Umbilical cord (tissue), 1 donor: ENCODE measurements at regions not wholly inside any gene's neighbourhood (a gene's known extent, or its start where the extent isn't known, plus 50 kb on each side); places are given as distances from the start of the nearest gene placed in this dataset.
"Not testable (repeated sequence)": the region's sequence is repeated elsewhere in the genome, so short reads cannot be mapped to it uniquely, and the experiment has no call there.

Experiments used
- DNase-seq: peaks from one replicate; pipeline ENCODE4 v3.0.0-alpha.2; 2015; ENCODE audit warnings: low spot score

DNA sequence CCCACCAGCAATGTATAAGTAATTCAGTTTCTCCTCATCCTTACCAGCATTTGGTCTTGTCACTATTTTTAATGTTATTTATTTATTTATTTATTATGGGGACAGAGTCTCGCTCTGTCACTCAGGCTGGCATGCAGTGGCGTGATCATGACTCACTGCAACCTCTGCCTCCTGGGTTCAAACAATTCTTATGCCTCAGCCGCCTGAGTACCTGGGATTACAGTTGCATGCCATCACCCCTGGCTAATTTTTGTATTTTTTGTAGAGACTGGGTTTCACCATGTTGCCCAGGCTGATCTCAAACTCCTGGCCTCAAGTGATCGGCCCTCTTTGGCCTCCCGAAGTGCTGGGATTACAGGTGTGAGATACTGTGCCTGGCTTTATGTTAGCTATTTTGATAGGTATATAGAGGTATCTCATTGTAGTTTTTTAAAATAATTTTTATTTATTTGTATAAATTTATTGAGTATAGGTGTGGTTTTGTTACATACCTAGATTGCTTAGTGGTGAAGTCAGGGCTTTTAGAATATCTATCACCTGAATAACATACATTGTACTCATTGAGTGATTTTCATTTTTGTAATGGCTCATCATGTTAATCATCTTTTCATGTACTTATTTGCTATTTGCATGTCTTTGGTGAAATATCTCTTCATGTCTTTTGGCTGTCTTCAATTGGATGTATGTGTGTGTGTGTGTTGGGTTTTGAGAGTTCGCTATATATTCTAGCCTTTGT lies 53.3 kb downstream of the TANC2 start:
- no peak for DNase-seq

DNA sequence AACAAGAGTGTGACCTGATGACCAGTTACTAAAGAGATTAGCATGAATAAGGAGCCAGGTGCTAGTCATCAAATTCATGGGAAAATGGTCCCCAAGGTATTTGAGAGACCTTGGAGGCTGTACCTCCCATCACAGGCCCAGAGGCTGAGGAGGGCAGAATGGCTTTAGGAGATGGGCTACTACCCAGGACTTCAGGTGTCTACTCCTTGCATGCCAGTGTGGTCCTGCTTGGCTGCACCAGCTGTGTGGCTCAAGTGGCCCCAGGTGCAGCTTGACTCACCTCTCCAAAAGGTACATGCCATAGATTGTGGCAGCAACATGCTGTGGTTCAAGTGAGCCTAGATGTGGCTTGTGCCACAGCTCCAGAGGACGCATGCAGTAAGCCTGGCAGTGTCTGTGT lies 56.5 kb downstream of the TANC2 start:
- DNase-seq = no peak

DNA sequence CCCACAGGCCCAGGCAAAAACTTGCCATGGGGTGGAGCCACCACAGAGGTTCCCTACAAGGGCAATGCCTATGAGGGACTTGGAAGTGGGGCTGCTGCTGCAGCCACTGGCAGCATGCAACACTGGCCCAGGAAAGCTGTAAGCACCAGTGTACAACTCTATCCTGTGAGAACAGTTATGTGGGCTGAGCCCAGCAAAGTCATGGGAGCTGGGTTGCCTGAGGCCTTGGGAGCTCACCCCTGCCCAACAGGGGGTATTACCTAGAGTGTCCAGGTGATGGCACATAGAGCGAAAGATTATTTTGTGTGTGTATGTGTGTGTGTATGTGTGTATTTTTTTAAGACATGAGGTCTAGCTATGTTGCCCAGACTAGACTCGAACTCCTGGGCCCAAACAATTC lies 57.0 kb downstream of the TANC2 start:
- DNase-seq = no peak

DNA sequence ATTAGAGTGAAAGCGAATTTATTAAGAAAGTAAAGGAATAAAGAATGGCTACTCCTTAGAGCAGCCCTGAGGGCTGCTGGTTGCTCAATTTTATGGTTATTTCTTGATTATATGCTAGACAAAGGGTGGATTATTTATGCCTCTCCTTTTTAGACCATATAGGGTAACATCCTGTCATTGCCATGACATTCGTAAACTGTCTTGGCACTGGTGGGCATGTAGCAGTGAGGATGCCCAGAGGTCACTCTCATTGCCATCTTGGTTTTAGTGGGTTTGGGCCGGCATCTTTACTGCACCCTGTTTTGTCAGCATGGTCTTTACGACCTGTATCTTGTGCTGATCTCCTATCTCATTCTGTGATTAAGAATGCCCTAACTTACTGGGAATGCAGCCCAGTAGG lies 58.2 kb downstream of the TANC2 start:
- no peak for DNase-seq

DNA sequence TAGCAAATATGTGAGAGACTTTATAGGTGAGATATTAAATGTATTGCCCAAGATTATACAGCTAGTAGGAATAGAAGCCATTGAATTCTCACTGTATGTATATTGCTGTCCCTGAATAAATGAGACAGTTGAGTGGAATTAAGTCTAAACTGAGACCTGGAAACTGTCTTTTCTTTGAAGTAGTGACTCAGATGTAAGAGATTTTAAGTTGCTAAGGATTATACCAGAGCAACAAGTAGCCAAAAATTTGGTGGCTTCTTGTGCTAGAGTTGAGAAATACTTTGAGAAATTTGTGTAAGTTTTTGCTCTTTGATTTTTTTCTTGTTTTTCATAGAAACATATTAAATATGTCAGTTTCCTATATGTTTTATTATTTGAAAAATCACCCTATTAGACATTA lies 58.7 kb downstream of the TANC2 start:
- no peak for DNase-seq

DNA sequence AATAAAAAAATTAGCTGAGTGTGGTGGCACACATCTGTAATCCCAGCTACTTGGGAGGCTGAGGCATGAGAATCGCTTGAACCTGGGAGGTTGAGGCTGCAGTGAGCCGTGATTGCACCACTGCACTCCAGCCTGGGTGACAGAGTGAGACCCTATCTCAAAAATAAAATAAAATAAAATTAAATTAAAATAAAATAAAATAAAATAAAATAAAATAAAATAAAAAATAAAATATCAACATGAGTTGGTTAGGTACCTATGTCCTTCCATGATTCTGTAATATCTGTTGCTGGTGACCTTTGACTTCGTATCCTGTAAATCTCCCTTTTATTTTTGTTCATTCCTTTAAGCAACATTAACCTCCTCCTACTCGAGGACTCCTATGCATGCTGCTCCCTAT lies 59.6 kb downstream of the TANC2 start:
- DNase-seq = not testable (repeated sequence)

DNA sequence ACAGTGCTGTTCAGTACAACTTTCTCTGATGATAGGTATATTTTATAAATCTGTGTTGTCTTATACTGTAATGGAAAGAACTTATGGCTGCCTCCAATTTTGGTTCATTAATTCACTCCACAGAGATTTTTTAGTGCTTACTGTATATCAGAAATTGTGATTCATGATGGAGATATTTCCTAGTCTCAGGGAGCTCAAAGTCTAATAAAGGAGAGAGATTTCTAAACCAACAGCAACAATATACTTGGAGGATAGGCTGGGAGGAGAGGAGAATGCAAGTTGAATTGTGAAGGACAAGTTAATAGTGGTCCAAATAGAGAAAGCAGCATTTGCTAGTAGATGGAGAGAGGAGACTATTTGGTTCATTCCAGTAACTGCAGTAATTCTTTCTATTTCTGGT lies 63.5 kb downstream of the TANC2 start:
- no peak for DNase-seq

DNA sequence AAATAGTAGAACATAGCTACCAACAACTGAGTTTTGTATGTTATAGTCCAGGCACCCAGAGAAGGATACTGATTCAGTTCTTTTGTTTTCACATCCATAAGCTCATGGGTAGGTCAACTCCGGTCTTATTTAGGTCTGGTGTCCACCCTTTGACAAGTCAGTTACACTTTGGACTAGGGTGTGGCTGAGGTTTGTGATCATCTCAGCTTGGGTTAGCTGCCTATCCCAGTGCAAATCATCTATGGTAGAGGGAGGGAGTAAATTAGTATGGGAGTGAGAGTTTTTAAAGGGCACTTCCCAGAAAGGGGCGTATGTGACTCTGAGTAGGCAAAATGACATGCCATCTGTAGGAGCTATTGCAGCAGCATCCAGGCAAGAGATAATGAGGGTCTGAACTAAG lies 66.1 kb downstream of the TANC2 start:
- DNase-seq = no peak

DNA sequence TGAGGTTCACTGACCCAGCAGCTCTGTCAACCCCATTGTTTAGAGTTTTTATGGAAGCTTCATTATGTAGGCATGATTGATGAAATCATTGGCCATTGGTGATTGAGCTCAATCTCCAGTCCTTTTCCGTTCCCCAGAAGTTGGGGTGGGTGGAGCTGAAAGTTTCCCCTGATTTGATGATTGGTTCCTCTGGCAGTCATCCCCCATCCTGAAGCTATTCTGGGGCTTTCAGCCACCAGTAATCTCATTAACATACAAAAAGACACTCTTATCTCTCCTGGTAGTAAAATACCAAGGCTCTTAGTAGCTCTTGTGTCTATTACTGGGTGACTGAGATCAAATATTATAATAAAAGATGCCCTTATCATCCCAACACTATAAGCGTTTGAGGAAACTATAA lies 67.1 kb downstream of the TANC2 start:
- no peak for DNase-seq

DNA sequence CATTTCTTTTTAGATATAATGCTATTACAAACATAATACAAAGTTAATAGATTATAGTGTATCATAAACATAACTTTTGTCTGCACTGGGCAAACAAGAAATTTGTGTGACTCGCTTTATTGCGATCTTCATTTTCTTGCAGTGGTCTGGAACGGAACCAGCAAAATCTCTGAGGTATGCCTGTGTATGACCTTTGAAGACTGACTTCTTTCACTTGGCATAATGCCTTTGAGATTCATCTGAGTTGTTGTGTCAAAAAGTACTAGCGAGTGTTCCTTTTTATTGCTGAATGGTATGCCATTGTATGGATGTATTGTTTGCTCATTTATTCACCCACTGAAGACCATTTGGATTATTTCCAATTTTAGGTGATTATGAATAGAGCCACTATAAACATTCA lies 69.2 kb downstream of the TANC2 start:
- DNase-seq = no peak

DNA sequence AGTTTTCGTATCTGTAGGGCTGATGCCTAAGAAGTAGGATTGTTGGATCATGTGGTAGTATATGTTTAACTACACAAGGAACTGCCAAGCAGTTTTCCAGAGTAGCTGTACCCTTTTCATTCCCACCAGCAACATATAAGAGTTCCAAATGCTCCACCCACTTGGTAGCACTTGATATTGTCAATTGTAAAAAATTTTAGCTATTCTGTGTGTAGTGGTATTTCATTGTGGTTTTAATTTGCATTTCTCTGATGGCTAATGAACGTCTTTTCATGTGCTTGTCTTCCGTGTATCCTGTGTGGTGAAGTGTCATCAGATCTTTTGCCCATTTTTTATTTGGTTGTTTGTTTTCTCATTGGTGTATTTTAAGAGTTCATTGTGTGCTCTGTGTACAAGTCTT lies 69.7 kb downstream of the TANC2 start:
- DNase-seq = no peak

DNA sequence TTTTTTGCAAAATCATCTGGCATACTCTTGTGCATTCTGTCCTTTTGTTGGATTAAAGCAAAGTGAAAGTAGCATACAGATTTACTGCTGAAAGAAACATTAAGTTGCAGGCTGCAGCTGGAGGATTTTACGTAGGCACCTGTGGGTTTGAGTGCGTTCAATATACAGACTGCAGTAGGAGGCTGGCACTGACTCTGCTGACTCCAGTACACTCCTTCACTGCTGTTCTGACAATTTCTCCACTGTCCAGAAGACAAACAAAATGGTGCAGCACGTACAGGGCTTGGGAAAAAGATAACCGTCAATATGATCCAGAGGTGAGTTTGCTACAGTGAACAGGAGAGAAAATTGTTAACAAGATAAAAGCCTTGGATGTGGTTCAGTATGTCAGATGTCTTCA lies 73.3 kb downstream of the TANC2 start:
- DNase-seq = no peak

DNA sequence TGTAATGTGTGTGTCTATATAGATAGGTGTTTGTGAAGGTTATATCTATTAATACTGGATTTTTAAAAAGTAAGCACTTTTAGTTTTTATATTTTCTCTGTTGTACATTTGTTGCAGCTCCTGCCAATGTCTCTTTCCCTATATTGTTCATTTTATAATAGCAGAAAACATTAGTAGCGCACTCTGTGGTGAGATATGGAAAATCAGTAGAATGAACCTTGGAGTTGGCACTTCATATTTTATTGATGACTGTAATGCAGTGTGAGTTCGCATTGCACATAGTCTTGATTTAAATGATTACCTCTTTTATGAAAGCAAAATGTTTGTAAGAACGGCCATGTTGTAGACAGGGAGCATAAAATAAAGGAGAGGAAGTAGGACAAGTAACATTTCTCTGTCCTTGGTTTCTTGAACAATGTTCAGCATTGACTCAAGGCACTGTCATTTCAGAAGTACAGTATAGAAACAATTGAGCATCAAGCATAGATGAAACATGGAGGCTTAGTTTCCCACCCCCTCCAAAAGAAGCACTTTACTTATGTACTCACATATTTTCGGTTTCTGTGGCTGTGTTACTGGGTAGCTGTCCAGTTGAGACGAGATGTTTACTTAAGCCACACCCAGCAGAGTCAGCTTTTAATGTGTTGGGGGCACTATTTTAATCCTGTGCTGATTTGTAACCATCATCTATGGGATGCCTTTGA lies 74.0 kb downstream of the TANC2 start:
- DNase-seq = peak; percentile 10

DNA sequence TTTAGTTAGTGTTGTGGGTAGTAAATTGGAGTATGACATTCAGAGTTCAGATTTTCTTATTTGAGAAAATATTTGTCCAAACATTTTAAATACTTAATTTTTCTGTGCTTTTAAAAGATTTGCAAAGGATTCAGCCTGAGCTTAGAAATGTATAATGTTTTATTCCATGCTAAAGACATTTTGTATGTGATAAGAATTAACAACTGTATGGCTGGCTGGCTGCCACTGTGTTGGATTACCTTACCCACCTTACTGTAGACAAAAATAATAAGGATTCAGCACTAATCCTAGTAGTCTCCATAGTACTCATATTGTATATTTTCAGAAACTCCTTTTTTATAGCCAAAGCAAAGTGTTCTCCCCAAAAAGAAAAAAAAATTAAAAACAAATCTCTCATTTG lies 74.8 kb downstream of the TANC2 start:
- no peak for DNase-seq

DNA sequence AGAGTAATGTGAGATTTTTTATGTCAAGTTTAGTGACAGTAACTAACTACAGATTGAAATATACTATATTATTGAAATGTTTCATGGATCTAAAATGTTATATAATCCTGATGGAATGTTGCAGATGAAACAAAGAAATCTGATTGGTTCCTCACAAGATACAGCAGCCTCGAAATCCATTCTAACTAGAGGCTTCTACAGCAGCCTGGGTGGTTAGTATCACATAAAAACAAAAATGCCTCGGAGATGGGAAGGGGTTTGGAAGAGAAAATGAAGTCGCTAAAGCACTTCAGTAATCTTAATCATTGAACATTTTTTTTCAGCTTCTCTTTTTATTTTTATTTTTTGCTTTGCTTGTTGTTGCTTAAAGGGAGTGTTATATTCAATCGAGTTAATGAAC lies 75.2 kb downstream of the TANC2 start:
- peak; percentile 14 for DNase-seq

DNA sequence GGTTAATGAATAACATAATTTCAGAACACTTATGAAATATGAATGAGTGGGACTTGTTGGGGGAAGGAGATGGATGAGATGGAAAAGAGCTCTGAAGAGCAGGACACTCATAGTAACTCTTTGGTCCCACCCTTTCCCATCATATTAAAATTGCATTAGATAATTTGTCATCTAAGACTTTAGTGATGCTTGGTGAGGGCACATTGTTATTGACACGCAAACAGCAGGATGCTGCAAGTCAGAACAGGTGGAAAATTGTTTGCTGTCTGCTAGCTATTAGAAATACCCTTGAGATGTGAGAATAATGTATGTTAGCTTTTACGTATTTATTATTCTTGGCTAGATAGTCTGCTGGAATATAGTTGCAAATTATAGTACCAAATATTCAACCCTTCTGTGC lies 75.7 kb downstream of the TANC2 start:
- peak; percentile 12 for DNase-seq

DNA sequence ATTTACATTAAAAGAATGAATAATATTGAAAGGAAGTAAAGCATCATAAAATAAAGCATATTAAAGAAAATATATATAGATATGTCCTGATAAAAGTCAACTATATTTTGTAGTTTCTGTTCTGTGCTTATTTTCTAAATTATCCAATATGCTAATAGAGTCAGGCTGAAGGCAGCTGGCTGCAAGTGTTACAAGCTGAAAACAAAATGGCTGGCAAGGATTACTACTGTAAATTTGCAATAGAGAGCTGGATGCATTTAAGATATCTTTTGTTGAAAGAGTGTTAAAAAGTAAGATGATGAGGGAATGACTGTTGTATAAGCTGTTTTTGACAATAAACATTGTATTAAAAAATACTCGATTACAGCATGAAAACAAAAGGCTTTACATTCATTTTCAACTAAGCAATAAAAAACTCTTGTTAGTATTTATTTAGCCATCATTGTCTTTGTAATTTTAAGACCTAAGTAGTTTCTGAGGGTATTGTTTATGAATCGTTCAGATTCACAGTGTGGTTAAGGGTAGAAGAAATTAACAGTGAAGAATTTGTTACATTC lies 76.3 kb downstream of the TANC2 start:
- no peak for DNase-seq

DNA sequence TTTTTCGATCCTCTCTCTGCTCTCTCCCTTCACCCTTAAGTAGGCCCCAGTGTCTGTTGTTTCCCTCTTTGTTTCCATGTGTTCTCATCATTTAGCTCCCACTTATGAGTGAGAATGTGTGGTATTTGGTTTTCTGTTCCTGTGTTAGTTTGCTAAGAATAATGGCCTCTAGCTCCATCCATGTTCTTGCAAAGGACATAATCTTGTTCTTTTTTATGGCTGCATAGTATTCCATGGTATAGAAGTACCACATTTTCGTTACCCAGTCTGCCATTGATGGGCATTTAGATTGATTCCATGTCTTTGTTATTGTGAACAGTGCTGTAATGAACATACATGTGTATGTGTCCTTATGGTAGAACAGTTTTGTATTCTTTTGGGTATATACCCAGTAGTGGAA lies 91.5 kb downstream of the TANC2 start:
- not testable (repeated sequence) for DNase-seq

DNA sequence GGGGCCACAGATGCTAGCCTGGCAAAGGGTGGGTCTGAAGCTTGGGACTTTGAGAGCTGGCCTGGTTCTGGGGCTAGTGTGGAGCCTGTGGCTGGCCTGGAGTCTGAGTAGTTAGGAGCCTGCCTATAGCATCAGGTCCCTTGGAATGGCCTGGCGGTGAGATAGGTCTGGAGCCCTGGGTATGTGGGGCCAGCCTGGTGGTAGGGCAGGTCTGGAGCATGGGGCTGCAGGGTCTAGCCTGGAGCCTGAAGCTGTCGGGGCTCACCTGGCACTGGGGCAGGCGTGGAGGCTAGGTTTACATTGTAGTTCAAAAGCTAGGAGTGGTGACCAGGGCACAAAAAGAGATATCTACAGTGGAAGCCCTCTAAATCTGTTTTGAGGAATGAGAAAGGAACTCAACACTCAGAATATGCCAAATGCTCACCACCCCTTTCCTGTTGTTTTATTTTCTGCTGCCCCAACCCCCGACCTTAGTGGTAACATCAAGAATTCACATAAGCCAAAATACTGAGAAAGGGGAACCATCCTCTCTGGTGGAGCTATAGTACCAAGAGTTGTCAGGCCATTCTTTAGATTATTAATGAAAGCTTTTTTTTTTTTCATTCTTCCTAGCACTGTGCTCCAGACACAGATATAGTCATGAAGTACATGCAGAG lies 100.3 kb downstream of the TANC2 start:
- no peak for DNase-seq

DNA sequence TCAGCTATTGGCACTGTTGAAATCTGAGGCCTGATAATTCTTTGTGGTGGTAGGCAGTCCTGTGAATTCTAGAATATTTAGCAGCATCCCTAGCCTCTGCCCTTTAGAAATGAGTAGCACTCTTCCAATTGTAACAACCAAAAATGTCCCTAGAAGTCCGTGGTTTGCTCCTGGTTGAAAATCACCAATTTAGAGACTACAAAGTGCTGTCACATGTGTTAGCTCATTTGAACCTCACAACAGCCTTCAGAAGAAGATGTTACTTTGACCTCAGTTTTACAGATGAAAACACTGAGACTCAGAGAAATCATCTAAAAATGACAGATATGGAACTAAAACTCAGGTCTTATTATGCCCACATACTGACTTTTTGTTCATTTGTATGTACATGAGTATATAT lies 103.2 kb downstream of the TANC2 start:
- DNase-seq = no peak

DNA sequence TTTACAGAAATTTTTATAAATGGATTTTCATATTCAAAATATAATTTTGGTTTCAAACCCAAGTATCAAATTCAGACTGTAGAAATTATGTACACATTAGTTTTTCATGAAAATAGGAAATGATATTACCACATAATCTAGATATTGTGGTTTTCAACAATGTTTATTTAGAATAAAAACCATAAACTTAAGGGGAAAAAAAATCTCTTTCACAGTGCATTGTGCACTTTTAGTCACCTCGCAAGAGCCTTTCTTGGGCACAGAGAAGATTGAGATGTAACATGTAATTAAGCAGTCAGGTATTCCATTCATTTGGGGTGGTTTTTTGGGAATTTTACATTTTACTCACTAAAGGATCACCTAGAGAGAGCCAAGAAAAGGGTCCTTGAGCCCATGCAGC lies 104.0 kb downstream of the TANC2 start:
- DNase-seq = no peak

DNA sequence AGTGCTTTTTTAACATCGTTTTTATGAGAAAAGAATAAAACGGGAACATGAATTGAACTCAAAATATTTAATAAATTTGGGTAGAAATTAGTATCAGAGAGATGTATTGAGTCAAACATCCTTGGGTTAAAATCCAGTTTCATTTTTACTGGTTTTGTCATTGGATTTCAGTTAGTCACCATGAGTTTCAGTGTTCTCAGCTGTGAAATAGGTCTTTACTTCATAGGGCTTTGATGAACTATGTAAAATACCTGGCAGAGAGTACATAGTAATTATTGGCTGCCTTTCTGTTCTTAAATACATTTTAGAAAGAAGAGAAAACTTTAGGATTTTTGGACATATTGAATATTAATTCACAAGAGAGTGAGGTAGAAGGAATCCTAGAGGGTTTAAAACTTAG lies 105.8 kb downstream of the TANC2 start:
- no peak for DNase-seq

DNA sequence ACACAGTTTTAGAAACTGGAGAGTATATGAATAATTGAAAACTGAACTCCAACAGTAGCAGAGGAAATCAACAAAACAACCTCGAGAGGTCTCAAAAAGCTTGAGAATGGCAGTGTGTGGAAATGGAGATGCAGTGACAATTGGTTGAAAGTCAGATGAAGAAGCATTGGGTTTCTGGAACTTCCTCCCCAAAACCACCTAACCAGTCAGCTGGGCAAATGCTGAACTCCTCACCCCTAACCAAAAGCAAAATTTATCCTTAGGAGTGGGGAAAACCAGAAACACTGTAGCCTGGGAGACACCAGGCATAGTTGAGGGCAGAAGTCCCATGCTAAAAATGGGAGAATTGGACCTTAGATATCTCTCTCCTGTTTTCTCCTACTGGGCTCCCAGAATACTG lies 109.9 kb downstream of the TANC2 start:
- DNase-seq = no peak
